HepG2 (cell line): ENCODE measurements at regions not wholly inside any gene's neighbourhood (a gene's known extent, or its start where the extent isn't known, plus 50 kb on each side); places are given as distances from the start of the nearest gene placed in this dataset.

ENCODE experiments used
- ATAC-seq: fragments of 200-7000 bp; cut with Tn5 transposase; 3 replicates; pipeline ENCODE4 v1.9.1; 2020; ENCODE audit warnings: mild to moderate bottlenecking, moderate library complexity
- BruUV-seq: library from RNA; stranded (reverse); fragments of 400-500 nt; replicated peaks from 2 replicates; lab custom pipeline; 2021; lab: Mats Ljungman, UMichigan
- CTCF ChIA-PET: fragments of 300-600 bp; formaldehyde crosslinking; extraction: SDS; loops from one replicate; lab custom pipeline; 2021; ENCODE audit warnings: low total read pairs, inconsistent platforms, low intra/inter-chr PET ratio; lab: Yijun Ruan, JAX
- POLR2A ChIA-PET: fragments of 350-600 bp; sonication (Branson Sonifier 250); formaldehyde crosslinking; loops from one replicate; lab custom pipeline; 2020; ENCODE audit warnings: antibody characterized with exemption, inconsistent platforms; lab: Yijun Ruan, JAX
- DNase-seq: peaks from one replicate; pipeline ENCODE4 v3.0.0-alpha.2; 2015; ENCODE audit warnings: low spot score
- FAIRE-seq: peaks from 3 replicates; lab custom pipeline; 2011; peaks lifted over from hg19 to GRCh38; lab: Jason Lieb, UNC
- H2AFZ ChIP-seq: one replicate; pipeline ENCODE4 v1.6.1; 2011; ENCODE audit warnings: low read length, inconsistent platforms
- H3K27ac ChIP-seq: fragments of 300-600 bp; 3 replicates; pipeline ENCODE4 v1.8.0; 2011; ENCODE audit warnings: mixed run types, mild to moderate bottlenecking, mixed read lengths, low read length, inconsistent platforms; ENCODE audit not compliant: insufficient read depth; ENCODE audit errors: extremely low read length
- H3K27me3 ChIP-seq, 2 experiments: fragments of 200-600 bp in 1 of 2; 2 replicates in 1 of 2; 3 replicates in 1 of 2; pipeline versions ENCODE4 v1.6.0 to v1.8.0; 2011; ENCODE audit warnings: low read length in 2 of 2, mild to moderate bottlenecking in 2 of 2, moderate library complexity in 2 of 2, inconsistent platforms in 1 of 2; ENCODE audit not compliant: insufficient read depth in 2 of 2, control insufficient read depth in 1 of 2
- H3K36me3 ChIP-seq, 2 experiments: fragments of 200-600 bp in 1 of 2; replicated peaks in 1 of 2; 2 replicates in 1 of 2; 3 replicates in 1 of 2; pipeline versions ENCODE4 v1.5.1 to v1.8.0; 2011; ENCODE audit warnings: low read length in 2 of 2, inconsistent platforms in 1 of 2; ENCODE audit not compliant: insufficient read depth in 2 of 2, control insufficient read depth in 1 of 2
- H3K4me1 ChIP-seq: 2 replicates; pipeline ENCODE4 v1.5.1; 2012; ENCODE audit warnings: low read length, inconsistent platforms; ENCODE audit not compliant: insufficient read depth
- H3K4me2 ChIP-seq: 2 replicates; pipeline ENCODE4 v1.6.0; 2011; ENCODE audit warnings: low read depth, low read length, inconsistent platforms
- H3K4me3 ChIP-seq, 3 experiments: fragments of 200-600 bp in 1 of 3; sonication (generic), shearing (Covaris generic) in 1 of 3; replicated peaks in 1 of 3; 2 replicates each; pipeline ENCODE4 v1.5.1; 2011 to 2016; ENCODE audit warnings: low read length in 3 of 3, inconsistent platforms in 2 of 3, low read depth in 2 of 3, mild to moderate bottlenecking in 2 of 3, control low read depth in 1 of 3, mixed read lengths in 1 of 3; ENCODE audit not compliant: insufficient read depth in 1 of 3
- H3K79me2 ChIP-seq: one replicate; pipeline ENCODE4 v1.6.1; 2011; ENCODE audit warnings: low read length, inconsistent platforms; ENCODE audit not compliant: insufficient read depth
- H3K9ac ChIP-seq: 2 replicates; pipeline ENCODE4 v1.6.0; 2011; ENCODE audit warnings: mild to moderate bottlenecking, low read depth, low read length, inconsistent platforms; ENCODE audit not compliant: insufficient read depth
- H3K9me3 ChIP-seq: 2 replicates; pipeline ENCODE4 v1.5.1; 2012; ENCODE audit warnings: mild to moderate bottlenecking, low read length
- H4K20me1 ChIP-seq: 2 replicates; pipeline ENCODE4 v1.6.0; 2011; ENCODE audit warnings: inconsistent platforms, mild to moderate bottlenecking, low read length, moderate library complexity; ENCODE audit not compliant: insufficient read depth
- AGO1 ChIP-seq: fragments of 200-400 bp; formaldehyde crosslinking; IDR thresholded peaks from 2 replicates; pipeline ENCODE4 v1.6.1; 2017; ENCODE audit warnings: mild to moderate bottlenecking, low read depth, low read length, moderate library complexity; ENCODE audit not compliant: poor library complexity, severe bottlenecking
- CREM ChIP-seq, 2 experiments: sonication (generic) in 1 of 2; formaldehyde crosslinking in 1 of 2; IDR thresholded peaks; 2 replicates each; pipeline versions ENCODE4 v1.4.0 to v1.6.1; 2016 to 2020; ENCODE audit warnings: antibody characterized with exemption in 1 of 2, mild to moderate bottlenecking in 1 of 2, missing genetic modification reagents in 1 of 2
- DNMT3B ChIP-seq: conservative IDR thresholded peaks from 2 replicates; pipeline ENCODE4 v1.6.1; 2016; ENCODE audit warnings: missing biosample characterization, control low read depth
- DR1 ChIP-seq: sonication (generic); formaldehyde crosslinking; IDR thresholded peaks from 2 replicates; pipeline ENCODE4 v1.8.0; 2021; ENCODE audit warnings: mild to moderate bottlenecking, missing genetic modification reagents, inconsistent platforms
- KDM3A ChIP-seq: IDR thresholded peaks from 2 replicates; pipeline ENCODE4 v1.6.1; 2018; ENCODE audit warnings: low read depth, missing compliant biosample characterization
- KLF12 ChIP-seq: sonication (generic); formaldehyde crosslinking; IDR thresholded peaks from 2 replicates; pipeline ENCODE4 v1.4.0; 2020; ENCODE audit warnings: missing genetic modification reagents, borderline replicate concordance
- NR2F2 ChIP-seq: IDR thresholded peaks from 2 replicates; pipeline ENCODE4 v1.6.1; 2012; ENCODE audit warnings: low read depth, inconsistent platforms, borderline replicate concordance
- PLRG1 ChIP-seq: fragments of 450-650 bp; conservative IDR thresholded peaks from 2 replicates; pipeline ENCODE4 v1.6.1; 2016
- RBAK ChIP-seq: sonication (generic); formaldehyde crosslinking; IDR thresholded peaks from 2 replicates; pipeline ENCODE4 v1.5.1; 2020; ENCODE audit warnings: mild to moderate bottlenecking, missing genetic modification reagents
- TP53 ChIP-seq: sonication (generic); formaldehyde crosslinking; conservative IDR thresholded peaks from 2 replicates; pipeline ENCODE4 v1.4.0; 2020; ENCODE audit warnings: missing genetic modification reagents
- ZFP36L2 ChIP-seq: sonication (generic); formaldehyde crosslinking; IDR thresholded peaks from 2 replicates; pipeline ENCODE4 v1.4.0; 2020; ENCODE audit warnings: missing genetic modification reagents
- ZNF549 ChIP-seq: sonication (generic); formaldehyde crosslinking; IDR thresholded peaks from 2 replicates; pipeline ENCODE4 v1.5.0; 2020; ENCODE audit warnings: missing genetic modification reagents
- ZNF891 ChIP-seq: sonication (generic); formaldehyde crosslinking; IDR thresholded peaks from 2 replicates; pipeline ENCODE4 v1.5.0; 2020; ENCODE audit warnings: mild to moderate bottlenecking, missing genetic modification reagents
- WGBS: methylation state at CpG from one replicate; pipeline ENCODE4 v1.1.6; 2017; ENCODE audit warnings: low lambda C conversion rate; 5-methylcytosine and 5-hydroxymethylcytosine counted together
- in situ Hi-C: cut with HindIII; loops from 2 replicates; pipeline ENCODE4 v1.10.0; 2017; ENCODE audit warnings: low pct_unique_long_range_greater_than_20kb; ENCODE audit not compliant: extremely low pct_ligation_motif_present
- intact Hi-C: fragments of 100-400 bp; cut with micrococcal nuclease; formaldehyde crosslinking; loops from one replicate; pipeline ENCODE4 v1.10.0; 2022; ENCODE audit not compliant: unreplicated experiment
- TF ChIP-seq, protein P1 (sequence below), 2 experiments: sonication (generic) in 1 of 2; formaldehyde crosslinking in 1 of 2; IDR thresholded peaks; 2 replicates each; pipeline versions ENCODE4 v1.4.0 to v1.6.1; 2016 to 2020; ENCODE audit warnings: borderline replicate concordance in 1 of 2, low read depth in 1 of 2, mild to moderate bottlenecking in 1 of 2, missing genetic modification reagents in 1 of 2
- TF ChIP-seq, protein P2 (sequence below): sonication (generic); formaldehyde crosslinking; IDR thresholded peaks from 2 replicates; pipeline ENCODE4 v1.5.0; 2020; ENCODE audit warnings: missing genetic modification reagents, mild to moderate bottlenecking, borderline replicate concordance
- TF ChIP-seq, protein P3 (sequence below): sonication (generic); formaldehyde crosslinking; IDR thresholded peaks from 2 replicates; pipeline ENCODE4 v1.8.0; 2022; ENCODE audit warnings: mild to moderate bottlenecking, missing genetic modification reagents, moderate library complexity
- TF ChIP-seq, protein P4 (sequence below): sonication (generic); formaldehyde crosslinking; conservative IDR thresholded peaks from 2 replicates; pipeline ENCODE4 v1.5.0; 2020; ENCODE audit warnings: missing genetic modification reagents
- TF ChIP-seq, protein P5 (sequence below): sonication (generic); formaldehyde crosslinking; IDR thresholded peaks from 2 replicates; pipeline ENCODE4 v1.5.0; 2020; ENCODE audit warnings: missing genetic modification reagents

DNA sequence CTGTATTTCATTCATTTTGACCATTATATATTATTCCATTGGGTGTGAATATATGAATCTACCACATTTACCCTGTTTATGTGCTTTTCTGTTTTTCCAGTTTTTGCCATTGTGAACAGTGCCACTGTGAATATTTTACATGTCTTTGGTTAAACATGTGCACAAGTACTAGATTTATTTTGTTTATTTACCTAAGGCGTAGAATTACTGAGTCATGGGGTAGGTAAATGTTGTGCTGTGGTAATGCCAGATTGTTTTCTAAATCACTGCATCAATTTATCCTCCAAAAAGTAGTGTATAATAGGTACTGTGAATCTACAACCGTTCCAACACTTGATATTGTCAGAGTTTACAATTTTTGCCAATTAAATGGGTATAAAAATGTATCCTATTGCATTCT is 362.1 kb upstream of the AGTR1 start:
- Histone ChIP-seq H3K79me2 (no peaks in the 10 kb centered on the region), H2AFZ (no peak overlapping the region), H3K9me3 (no peaks in the 10 kb centered on the region), H3K27ac (no peak overlapping the region), H3K4me2 (no peak overlapping the region), H3K9ac (no peak overlapping the region), H3K36me3 (no peaks in the 10 kb centered on the region), H3K4me3 (no peak overlapping the region), H3K4me1 (no peaks in the 10 kb centered on the region), H3K27me3 (no peaks in the 10 kb centered on the region), H4K20me1 (no peaks in the 10 kb centered on the region)
- in situ Hi-C loops (no loop called here), intact Hi-C loops (no loop called here)
- 2% methylated on average over 2 of the region's 2 CpGs for WGBS
- ChIA-PET CTCF (no interaction called here), POLR2A (no interaction called here)
- DNase-seq (no peak), FAIRE-seq (no peak), ATAC-seq (no peak)
- BruUV-seq, result no TSS peak
- no peak for TF ChIP-seq DNMT3B
- TF ChIP-seq, protein P1, sequence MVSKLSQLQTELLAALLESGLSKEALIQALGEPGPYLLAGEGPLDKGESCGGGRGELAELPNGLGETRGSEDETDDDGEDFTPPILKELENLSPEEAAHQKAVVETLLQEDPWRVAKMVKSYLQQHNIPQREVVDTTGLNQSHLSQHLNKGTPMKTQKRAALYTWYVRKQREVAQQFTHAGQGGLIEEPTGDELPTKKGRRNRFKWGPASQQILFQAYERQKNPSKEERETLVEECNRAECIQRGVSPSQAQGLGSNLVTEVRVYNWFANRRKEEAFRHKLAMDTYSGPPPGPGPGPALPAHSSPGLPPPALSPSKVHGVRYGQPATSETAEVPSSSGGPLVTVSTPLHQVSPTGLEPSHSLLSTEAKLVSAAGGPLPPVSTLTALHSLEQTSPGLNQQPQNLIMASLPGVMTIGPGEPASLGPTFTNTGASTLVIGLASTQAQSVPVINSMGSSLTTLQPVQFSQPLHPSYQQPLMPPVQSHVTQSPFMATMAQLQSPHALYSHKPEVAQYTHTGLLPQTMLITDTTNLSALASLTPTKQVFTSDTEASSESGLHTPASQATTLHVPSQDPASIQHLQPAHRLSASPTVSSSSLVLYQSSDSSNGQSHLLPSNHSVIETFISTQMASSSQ (IDR thresholded peaks at IDR 0.05; ENCODE audit: low read depth), result no peak
- TF ChIP-seq, protein P1 (CRISPR knock-in tag; IDR thresholded peaks at IDR 0.05; ENCODE audit: borderline replicate concordance), result no peak
- TF ChIP-seq, protein P2, sequence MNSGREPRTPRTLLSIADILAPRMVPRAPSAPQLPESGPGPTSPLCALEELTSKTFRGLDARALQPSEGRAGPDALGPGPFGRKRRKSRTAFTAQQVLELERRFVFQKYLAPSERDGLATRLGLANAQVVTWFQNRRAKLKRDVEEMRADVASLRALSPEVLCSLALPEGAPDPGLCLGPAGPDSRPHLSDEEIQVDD, result no peak
- no peak for TF ChIP-seq ZNF549
- no peak for TF ChIP-seq CREM (IDR thresholded peaks at IDR 0.05)
- no peak for TF ChIP-seq CREM (CRISPR knock-in tag; IDR thresholded peaks at IDR 0.05)
- no peak for TF ChIP-seq NR2F2
- TF ChIP-seq KDM3A, result no peak
- no peak for TF ChIP-seq DR1 (CRISPR knock-in tag)
- no peak for TF ChIP-seq ZNF891 (CRISPR knock-in tag)
- TF ChIP-seq, protein P3, sequence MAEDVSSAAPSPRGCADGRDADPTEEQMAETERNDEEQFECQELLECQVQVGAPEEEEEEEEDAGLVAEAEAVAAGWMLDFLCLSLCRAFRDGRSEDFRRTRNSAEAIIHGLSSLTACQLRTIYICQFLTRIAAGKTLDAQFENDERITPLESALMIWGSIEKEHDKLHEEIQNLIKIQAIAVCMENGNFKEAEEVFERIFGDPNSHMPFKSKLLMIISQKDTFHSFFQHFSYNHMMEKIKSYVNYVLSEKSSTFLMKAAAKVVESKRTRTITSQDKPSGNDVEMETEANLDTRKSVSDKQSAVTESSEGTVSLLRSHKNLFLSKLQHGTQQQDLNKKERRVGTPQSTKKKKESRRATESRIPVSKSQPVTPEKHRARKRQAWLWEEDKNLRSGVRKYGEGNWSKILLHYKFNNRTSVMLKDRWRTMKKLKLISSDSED (CRISPR knock-in tag), result no peak
- no peak for TF ChIP-seq RBAK (CRISPR knock-in tag)
- TF ChIP-seq TP53, result no peak
- TF ChIP-seq, protein P4, sequence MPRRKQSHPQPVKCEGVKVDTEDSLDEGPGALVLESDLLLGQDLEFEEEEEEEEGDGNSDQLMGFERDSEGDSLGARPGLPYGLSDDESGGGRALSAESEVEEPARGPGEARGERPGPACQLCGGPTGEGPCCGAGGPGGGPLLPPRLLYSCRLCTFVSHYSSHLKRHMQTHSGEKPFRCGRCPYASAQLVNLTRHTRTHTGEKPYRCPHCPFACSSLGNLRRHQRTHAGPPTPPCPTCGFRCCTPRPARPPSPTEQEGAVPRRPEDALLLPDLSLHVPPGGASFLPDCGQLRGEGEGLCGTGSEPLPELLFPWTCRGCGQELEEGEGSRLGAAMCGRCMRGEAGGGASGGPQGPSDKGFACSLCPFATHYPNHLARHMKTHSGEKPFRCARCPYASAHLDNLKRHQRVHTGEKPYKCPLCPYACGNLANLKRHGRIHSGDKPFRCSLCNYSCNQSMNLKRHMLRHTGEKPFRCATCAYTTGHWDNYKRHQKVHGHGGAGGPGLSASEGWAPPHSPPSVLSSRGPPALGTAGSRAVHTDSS (CRISPR knock-in tag), result no peak
- TF ChIP-seq AGO1, result no peak
- TF ChIP-seq KLF12 (CRISPR knock-in tag), result no peak
- no peak for TF ChIP-seq ZFP36L2
- TF ChIP-seq, protein P5, sequence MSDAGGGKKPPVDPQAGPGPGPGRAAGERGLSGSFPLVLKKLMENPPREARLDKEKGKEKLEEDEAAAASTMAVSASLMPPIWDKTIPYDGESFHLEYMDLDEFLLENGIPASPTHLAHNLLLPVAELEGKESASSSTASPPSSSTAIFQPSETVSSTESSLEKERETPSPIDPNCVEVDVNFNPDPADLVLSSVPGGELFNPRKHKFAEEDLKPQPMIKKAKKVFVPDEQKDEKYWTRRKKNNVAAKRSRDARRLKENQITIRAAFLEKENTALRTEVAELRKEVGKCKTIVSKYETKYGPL (CRISPR knock-in tag), result no peak
- TF ChIP-seq PLRG1, result no peak
